ENCODE measurements at regions not wholly inside any gene's neighbourhood (a gene's known extent, or its start where the extent isn't known, plus 50 kb on each side); places are given as distances from the start of the nearest gene placed in this dataset.

DNA sequence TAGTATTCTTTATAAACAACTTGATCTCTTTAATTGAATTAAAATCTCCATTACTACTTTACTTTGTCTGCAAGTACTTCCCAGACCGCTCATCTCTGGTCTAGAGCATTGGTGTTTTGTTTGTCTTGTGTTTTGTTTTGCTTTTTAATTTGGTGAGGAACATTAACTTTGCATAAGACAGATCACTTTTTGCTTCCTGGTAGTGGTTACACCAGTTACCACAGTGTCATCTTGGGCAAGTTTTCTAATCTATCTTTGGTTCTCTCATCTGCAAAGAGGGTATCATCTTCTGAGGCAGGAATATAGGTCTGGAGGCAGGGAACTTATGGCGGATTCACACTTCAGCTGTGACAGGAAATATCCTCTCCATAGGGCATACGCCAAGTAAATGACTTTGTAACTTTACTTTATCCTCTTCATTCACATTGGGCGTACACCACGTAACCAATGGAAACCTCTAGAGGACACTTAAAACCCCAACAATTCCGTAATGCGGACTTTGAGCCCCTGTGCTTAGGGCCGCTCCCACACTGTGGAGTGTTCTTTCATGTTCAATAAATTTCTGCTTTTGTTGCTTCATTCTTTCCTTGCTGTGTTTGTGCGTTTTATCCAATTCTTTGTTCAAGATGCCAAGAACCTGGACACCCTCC, 83.2 kb upstream of the JAZF1 start:
- TF ChIP-seq, protein P1, sequence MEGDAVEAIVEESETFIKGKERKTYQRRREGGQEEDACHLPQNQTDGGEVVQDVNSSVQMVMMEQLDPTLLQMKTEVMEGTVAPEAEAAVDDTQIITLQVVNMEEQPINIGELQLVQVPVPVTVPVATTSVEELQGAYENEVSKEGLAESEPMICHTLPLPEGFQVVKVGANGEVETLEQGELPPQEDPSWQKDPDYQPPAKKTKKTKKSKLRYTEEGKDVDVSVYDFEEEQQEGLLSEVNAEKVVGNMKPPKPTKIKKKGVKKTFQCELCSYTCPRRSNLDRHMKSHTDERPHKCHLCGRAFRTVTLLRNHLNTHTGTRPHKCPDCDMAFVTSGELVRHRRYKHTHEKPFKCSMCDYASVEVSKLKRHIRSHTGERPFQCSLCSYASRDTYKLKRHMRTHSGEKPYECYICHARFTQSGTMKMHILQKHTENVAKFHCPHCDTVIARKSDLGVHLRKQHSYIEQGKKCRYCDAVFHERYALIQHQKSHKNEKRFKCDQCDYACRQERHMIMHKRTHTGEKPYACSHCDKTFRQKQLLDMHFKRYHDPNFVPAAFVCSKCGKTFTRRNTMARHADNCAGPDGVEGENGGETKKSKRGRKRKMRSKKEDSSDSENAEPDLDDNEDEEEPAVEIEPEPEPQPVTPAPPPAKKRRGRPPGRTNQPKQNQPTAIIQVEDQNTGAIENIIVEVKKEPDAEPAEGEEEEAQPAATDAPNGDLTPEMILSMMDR (conservative IDR thresholded peaks at IDR 0.05) = no peak
- TF ChIP-seq ZFX (IDR thresholded peaks at IDR 0.05) = no peak

Data from C4-2B (cell line).